8988T (cell line): ENCODE measurements at regions not wholly inside any gene's neighbourhood (a gene's known extent, or its start where the extent isn't known, plus 50 kb on each side); places are given as distances from the start of the nearest gene placed in this dataset.

Experiments used
- DNase-seq: peaks from one replicate; pipeline ENCODE4 v3.0.0; 2011

GRCh38 chr10:83166344-83166743 is 973.0 kb upstream of the GHITM start:
- no peak for DNase-seq

GRCh38 chr10:83167081-83167480 is 972.2 kb upstream of the GHITM start:
- no peak for DNase-seq

DNA sequence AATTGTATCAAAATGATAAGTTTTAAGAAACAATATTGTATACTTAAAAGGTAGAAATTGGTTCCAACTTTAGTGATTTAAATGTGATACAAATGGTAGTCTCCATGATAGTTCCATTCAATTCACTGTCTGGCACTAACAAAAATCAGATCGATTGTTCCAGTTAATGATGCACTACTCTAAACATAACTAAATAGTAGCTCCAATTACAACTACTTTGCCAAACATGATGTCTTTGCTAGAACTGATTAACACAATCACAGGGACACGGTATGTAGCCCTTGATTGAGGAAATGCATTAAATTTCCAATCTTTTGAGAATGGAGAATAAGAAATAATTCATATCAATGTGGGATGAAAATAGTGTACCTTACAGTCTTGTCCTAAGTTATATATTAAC is 962.4 kb upstream of the GHITM start:
- DNase-seq: no peak

DNA sequence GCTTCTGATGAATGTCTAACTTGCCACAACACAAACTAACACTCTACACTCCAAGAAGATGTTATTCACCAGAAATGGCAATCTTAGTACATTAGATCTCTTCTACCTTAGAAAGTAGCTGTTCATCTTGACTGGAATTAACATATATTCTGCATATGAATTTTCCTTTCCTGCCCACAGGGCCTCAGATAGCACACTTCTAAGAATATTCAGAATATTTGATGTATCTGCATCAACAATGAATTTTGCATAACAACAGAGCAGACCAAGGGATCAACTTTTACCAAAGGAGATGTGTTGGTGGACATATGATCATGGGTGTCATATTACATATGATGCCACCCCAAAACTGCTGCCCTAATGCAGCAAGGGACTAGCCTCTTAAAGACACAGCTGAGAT is 960.8 kb upstream of the GHITM start:
- no peak for DNase-seq

- no peak for DNase-seq
These were observed 959.9 kb upstream of the GHITM start for GRCh38 chr10:83179371-83179770.

- no peak for DNase-seq
These were observed 957.2 kb upstream of the GHITM start for GRCh38 chr10:83182076-83182475.

DNA sequence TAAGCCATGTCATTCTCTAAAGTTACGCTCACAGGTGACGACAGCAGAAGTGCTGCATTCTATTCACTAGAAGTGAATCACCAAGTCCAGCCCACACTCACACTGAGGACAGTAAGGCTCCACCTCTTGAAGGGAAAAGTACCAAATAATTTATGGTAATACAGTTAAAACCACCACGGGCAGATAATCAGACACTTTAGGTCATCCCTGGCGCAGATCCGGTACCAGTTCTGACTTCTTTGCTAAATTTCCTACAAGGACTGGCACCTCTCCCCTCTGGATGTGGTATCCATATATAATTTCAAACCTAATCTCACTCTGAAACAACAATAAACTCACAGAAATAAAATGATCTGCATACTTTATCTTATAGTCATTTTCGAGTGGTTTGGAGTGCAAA is 954.7 kb upstream of the GHITM start:
- no peak for DNase-seq

GRCh38 chr10:83190614-83191013 is 948.7 kb upstream of the GHITM start:
- DNase-seq: no peak

DNA sequence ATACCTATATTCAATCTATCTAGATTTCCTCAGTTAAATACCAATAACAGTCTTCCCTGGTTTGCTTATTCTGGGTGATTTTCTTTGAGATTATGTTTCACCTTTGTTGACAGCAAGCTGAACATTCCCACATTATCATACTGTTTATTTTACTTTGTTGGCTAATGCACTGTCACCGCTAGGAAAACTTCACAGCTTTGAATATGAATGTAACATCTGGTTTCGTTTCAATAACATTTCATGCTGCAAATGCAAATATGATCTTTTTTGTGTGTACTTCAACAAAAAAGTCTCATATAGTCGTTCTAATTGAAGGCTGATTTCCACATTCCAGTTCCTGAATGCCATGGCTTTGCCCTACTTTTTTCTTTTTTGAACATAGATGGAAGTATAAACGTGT is 946.3 kb upstream of the GHITM start:
- DNase-seq: no peak

- DNase-seq: no peak
These were observed 944.3 kb upstream of the GHITM start for GRCh38 chr10:83195021-83195420.

DNA sequence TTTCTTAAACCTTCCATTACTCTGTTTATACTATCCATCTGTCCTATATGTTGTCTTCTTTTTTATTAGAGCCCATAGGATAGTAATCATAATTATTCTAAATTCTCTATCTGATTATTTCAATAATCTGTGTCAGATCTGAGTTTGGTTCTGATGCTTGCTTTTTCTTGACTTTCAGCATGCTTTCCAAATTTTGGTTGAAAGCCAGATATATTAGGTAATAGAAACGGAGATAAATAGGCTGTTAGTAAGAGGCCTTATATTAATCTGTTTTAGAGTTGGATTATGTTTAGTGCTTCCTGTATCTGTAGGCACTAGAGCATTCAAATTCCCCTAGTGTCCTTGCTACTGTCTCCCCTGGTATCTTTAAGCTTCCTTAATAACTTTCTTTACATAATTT is 939.9 kb upstream of the GHITM start:
- no peak for DNase-seq

DNA sequence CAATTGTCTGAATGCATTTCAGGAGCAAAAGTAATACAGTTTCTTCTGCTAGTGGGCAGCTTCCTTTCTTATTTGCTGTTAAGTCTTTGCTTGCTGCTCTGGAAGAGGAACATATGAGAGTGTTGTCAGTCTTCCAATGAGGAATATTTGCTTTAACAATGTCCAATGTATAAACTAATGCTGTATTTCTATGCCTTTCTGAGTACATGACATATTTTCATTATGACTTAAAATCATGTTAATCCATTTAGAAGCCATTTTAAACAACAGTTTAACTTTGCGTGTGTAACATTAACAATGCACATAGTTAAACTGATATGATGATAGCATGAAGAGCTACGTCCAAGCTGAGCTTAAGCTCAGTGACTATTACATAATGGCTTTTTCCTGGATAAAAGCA is 933.4 kb upstream of the GHITM start:
- DNase-seq: no peak

- DNase-seq: no peak
These were observed 926.5 kb upstream of the GHITM start for GRCh38 chr10:83212632-83213334.

- no peak for DNase-seq
These were observed 925.2 kb upstream of the GHITM start for GRCh38 chr10:83214136-83214535.

GRCh38 chr10:83218205-83218604 is 921.1 kb upstream of the GHITM start:
- DNase-seq: no peak

DNA sequence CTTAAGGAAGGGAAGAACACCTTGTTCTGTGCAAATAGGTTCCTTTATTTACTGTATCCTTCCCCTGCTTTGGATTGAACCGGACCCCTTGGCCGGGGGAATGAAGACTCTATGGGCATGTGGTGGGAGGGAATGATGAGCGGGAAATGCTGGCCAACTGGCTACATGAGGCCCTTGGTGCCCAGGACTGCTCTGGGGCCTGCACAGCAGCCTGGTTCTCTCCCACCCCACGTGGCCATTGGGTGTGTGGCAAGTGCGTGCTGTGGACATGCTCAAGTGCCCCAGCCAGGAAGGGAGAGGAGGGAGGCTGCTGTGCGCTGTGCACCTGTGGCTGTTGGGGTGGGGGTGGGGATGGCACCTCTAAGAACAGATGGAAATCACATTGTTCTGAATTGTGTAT is 917.0 kb upstream of the GHITM start:
- no peak for DNase-seq

DNA sequence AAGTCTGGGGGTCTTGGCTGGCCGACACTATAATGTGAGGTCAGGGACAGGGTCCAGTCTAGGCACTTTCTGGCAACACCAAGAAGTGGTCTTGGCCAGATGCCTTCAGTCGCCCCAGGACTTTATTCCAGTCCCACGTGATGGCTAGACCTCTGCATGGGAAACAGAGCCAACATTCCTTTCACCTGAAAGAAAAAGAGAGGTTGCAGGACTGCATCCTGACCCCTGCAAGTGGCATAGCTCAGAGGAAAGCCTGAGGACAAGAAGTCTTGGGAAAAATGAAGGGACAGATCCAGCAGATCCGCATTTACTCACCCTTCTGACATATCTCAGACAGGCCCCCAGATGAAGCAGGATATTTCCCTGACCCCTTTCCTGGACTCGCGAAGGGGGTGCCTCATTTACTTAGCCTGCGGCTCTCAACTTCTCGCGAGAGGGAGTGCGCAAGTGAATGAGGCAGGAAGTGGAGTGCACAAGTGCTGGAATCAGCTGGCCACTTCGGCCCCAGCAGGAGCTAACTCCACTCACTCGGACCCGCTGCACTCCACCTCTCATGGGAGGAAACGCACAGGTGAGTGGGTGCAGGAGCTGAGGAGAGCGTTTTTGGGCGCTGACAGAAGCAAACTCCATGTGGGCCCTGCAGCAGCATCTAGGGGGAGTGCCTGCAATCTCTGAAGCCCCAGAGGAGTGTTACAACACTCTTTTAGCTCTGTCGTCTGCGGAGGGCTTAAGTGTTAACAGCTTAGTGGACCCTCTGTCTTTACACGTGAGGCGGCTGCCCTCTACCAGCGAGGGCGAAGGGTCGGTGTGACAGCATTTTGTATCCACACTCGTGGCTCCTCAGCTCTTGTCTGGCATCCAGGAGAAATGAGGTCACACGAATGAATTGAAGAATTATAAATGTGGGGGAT is 916.2 kb upstream of the GHITM start:
- no peak for DNase-seq

DNA sequence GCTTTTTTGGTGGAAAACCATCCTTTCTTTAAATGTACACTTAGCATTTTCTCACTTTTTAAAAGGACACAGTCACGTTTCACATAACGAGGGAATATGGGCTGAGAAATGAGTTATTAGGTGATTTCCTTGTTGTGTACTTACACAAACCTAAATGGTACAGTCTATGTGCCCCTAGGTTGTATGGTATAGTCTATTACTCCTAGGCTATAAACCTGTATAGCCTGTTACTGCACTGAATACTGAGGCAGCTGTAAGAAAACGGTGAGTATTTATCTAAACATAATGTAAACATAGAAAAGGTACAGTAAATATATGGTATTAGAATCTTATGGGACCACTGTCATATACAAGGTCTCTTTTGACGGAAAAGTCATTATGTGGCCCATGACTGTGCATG is 913.5 kb upstream of the GHITM start:
- no peak for DNase-seq

- DNase-seq: no peak
These were observed 909.3 kb upstream of the GHITM start for GRCh38 chr10:83229991-83230390.

DNA sequence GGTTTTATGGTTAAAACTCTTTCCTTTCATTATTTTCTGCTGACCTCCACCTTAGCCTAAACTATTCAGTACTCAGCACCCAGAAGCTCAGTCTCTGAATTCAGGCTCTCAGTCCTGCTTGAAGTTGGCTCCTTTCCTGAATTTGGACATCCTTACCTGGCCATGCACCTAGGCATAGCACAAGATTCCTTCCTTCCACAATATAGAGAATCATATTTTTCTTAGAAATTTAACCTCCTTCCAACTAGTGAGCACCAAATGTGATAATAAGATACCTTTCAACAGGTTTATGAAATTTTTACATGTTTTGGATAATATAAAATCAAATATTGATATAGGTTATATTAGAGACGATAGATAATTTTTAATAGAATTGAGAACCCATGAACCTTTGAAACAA is 905.6 kb upstream of the GHITM start:
- DNase-seq: no peak

- DNase-seq: no peak
These were observed 891.1 kb upstream of the GHITM start for GRCh38 chr10:83248106-83248631.

DNA sequence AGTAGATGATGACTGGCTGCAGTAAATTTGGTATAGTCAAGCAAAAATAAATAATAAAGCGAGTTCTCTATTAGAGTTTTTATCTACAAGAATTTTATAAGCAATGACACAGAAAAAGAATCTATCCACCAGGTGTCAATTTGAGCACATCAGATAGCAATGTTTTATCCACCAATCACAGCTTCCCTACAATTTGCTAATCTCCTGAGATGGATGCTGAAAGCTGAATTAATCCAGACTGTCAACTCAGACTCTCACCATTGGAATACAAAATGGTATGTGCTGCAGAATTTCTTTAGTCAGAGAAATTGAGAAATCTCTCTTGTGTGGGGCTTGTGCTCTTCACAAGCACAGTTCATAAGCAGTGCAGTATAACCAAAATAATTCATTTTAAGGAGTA is 888.9 kb upstream of the GHITM start:
- DNase-seq: no peak

GRCh38 chr10:83252169-83252568 is 887.1 kb upstream of the GHITM start:
- no peak for DNase-seq

- DNase-seq: no peak
These were observed 886.7 kb upstream of the GHITM start for GRCh38 chr10:83252596-83252995.
